ENCODE measurements at regions not wholly inside any gene's neighbourhood (a gene's known extent, or its start where the extent isn't known, plus 50 kb on each side); places are given as distances from the start of the nearest gene placed in this dataset.

GRCh38 chr2:83461135-83461534 lies 997.9 kb downstream of the SUCLG1 start (continued):
- TF ChIP-seq HDAC2 (IDR thresholded peaks at IDR 0.05) (no peak), STAT1 (conservative IDR thresholded peaks at IDR 0.05) (no peak), TAF1 (IDR thresholded peaks at IDR 0.05; ENCODE audit: borderline replicate concordance, low read depth, low read length) (no peak), E2F8 (IDR thresholded peaks at IDR 0.05; ENCODE audit: low read depth, partially characterized antibody) (no peak), MLLT1 (IDR thresholded peaks at IDR 0.05) (no peak), HDGF (IDR thresholded peaks at IDR 0.05) (no peak), NFYB (IDR thresholded peaks at IDR 0.05; ENCODE audit: insufficient read depth, low read depth, low read length) (no peak), CBX3 (IDR thresholded peaks at IDR 0.05; ENCODE audit: borderline replicate concordance, low read depth) (no peak), BMI1 (IDR thresholded peaks at IDR 0.05; ENCODE audit: borderline replicate concordance) (peak; percentile 57; the same call in 1 of the 2 replicates), MYC (IDR thresholded peaks at IDR 0.05; ENCODE audit: insufficient read depth, insufficient read length, insufficient replicate concordance, low read length, severe bottlenecking) (no peak), RELA (IDR thresholded peaks at IDR 0.05; ENCODE audit: borderline replicate concordance, partially characterized antibody) (no peak), ZBTB40 (IDR thresholded peaks at IDR 0.05; ENCODE audit: borderline replicate concordance) (no peak), SREBF1 (IDR thresholded peaks at IDR 0.05; ENCODE audit: low read length) (no peak), POLR2A (IDR thresholded peaks at IDR 0.05; ENCODE audit: low read depth, low read length) (no peak)
- TF ChIP-seq, protein P1, sequence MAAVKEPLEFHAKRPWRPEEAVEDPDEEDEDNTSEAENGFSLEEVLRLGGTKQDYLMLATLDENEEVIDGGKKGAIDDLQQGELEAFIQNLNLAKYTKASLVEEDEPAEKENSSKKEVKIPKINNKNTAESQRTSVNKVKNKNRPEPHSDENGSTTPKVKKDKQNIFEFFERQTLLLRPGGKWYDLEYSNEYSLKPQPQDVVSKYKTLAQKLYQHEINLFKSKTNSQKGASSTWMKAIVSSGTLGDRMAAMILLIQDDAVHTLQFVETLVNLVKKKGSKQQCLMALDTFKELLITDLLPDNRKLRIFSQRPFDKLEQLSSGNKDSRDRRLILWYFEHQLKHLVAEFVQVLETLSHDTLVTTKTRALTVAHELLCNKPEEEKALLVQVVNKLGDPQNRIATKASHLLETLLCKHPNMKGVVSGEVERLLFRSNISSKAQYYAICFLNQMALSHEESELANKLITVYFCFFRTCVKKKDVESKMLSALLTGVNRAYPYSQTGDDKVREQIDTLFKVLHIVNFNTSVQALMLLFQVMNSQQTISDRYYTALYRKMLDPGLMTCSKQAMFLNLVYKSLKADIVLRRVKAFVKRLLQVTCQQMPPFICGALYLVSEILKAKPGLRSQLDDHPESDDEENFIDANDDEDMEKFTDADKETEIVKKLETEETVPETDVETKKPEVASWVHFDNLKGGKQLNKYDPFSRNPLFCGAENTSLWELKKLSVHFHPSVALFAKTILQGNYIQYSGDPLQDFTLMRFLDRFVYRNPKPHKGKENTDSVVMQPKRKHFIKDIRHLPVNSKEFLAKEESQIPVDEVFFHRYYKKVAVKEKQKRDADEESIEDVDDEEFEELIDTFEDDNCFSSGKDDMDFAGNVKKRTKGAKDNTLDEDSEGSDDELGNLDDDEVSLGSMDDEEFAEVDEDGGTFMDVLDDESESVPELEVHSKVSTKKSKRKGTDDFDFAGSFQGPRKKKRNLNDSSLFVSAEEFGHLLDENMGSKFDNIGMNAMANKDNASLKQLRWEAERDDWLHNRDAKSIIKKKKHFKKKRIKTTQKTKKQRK (IDR thresholded peaks at IDR 0.05; ENCODE audit: low read depth, low read length), result no peak
